ENCODE measurements at regions not wholly inside any gene's neighbourhood (a gene's known extent, or its start where the extent isn't known, plus 50 kb on each side); places are given as distances from the start of the nearest gene placed in this dataset.

DNA sequence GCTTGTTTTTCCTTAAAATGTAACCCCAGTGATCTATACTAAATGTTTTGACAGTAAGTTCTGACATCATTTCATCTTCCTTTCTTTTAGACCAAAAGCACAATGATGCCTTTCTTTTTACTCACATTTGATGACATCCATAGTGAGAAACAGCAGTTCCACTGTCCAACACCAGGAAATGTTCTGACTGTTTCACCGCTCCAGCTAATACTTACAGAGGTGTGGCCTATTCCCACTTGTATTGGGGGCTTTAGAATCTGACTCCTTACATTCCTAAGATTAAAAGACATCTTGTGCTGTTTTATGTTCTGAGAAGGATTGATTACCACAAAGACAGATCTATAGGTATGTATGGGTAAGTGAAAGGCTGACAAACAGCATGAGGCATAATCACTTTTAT lies 1018.2 kb upstream of the PRMT6 start:
- TF ChIP-seq CTCF (IDR thresholded peaks at IDR 0.05; ENCODE audit: low read depth, low read length, missing input control) = no peak
- no peak for TF ChIP-seq SP1 (IDR thresholded peaks at IDR 0.05)
- TF ChIP-seq TAF1 (conservative IDR thresholded peaks at IDR 0.05) = no peak
- no peak for TF ChIP-seq EGR1 (IDR thresholded peaks at IDR 0.05; ENCODE audit: low read depth in 2 of 2)
- no peak for TF ChIP-seq ATF3 (IDR thresholded peaks at IDR 0.05)
- TF ChIP-seq FOXA1 (IDR thresholded peaks at IDR 0.05) = no peak
- TF ChIP-seq, protein P1, sequence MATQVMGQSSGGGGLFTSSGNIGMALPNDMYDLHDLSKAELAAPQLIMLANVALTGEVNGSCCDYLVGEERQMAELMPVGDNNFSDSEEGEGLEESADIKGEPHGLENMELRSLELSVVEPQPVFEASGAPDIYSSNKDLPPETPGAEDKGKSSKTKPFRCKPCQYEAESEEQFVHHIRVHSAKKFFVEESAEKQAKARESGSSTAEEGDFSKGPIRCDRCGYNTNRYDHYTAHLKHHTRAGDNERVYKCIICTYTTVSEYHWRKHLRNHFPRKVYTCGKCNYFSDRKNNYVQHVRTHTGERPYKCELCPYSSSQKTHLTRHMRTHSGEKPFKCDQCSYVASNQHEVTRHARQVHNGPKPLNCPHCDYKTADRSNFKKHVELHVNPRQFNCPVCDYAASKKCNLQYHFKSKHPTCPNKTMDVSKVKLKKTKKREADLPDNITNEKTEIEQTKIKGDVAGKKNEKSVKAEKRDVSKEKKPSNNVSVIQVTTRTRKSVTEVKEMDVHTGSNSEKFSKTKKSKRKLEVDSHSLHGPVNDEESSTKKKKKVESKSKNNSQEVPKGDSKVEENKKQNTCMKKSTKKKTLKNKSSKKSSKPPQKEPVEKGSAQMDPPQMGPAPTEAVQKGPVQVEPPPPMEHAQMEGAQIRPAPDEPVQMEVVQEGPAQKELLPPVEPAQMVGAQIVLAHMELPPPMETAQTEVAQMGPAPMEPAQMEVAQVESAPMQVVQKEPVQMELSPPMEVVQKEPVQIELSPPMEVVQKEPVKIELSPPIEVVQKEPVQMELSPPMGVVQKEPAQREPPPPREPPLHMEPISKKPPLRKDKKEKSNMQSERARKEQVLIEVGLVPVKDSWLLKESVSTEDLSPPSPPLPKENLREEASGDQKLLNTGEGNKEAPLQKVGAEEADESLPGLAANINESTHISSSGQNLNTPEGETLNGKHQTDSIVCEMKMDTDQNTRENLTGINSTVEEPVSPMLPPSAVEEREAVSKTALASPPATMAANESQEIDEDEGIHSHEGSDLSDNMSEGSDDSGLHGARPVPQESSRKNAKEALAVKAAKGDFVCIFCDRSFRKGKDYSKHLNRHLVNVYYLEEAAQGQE (IDR thresholded peaks at IDR 0.05) = no peak
- no peak for TF ChIP-seq JUND (IDR thresholded peaks at IDR 0.05)
- TF ChIP-seq GABPA (IDR thresholded peaks at IDR 0.05 in 1 of 2, conservative IDR thresholded peaks at IDR 0.05 in 1 of 2) = no peak
- no peak for TF ChIP-seq YY1 (IDR thresholded peaks at IDR 0.05)
- no peak for TF ChIP-seq ZBTB33 (IDR thresholded peaks at IDR 0.05)
- TF ChIP-seq FOXA2 (IDR thresholded peaks at IDR 0.05) = no peak

Measured in liver (tissue), 3 donors.